NAMALWA (cell line): ENCODE measurements at regions not wholly inside any gene's neighbourhood (a gene's known extent, or its start where the extent isn't known, plus 50 kb on each side); places are given as distances from the start of the nearest gene placed in this dataset.
A peak's percentile ranks its signal among the peaks of the same experiment; 100 is the strongest.
"Not testable (repeated sequence)": the region's sequence is repeated elsewhere in the genome, so short reads cannot be mapped to it uniquely, and the experiment has no call there.

Experiments
- DNase-seq: peaks from one replicate; pipeline ENCODE4 v3.0.0-alpha.2; 2015; ENCODE audit warnings: low spot score

GRCh38 chr3:101138817-101139216, 145.6 kb upstream of the ABI3BP start:
- DNase-seq = no peak

- DNase-seq = no peak
Measured at GRCh38 chr3:101134331-101134730, 141.1 kb upstream of the ABI3BP start.

- no peak for DNase-seq
Measured at GRCh38 chr3:101133652-101134051, 140.4 kb upstream of the ABI3BP start.

- DNase-seq = not testable (repeated sequence)
Measured at GRCh38 chr3:101133197-101133596, 140.0 kb upstream of the ABI3BP start.

- peak; percentile 50 for DNase-seq
Measured at GRCh38 chr3:101131767-101132166, 138.5 kb upstream of the ABI3BP start.

- DNase-seq = no peak
Measured at GRCh38 chr3:101128786-101129185, 135.6 kb upstream of the ABI3BP start.

GRCh38 chr3:101128001-101128400, 134.8 kb upstream of the ABI3BP start:
- no peak for DNase-seq

GRCh38 chr3:101124125-101124524, 130.9 kb upstream of the ABI3BP start:
- no peak for DNase-seq

GRCh38 chr3:101123081-101123480, 129.9 kb upstream of the ABI3BP start:
- no peak for DNase-seq

GRCh38 chr3:101122681-101123080, 129.5 kb upstream of the ABI3BP start:
- DNase-seq = no peak

GRCh38 chr3:101120039-101120438, 126.8 kb upstream of the ABI3BP start:
- no peak for DNase-seq

- no peak for DNase-seq
Measured at GRCh38 chr3:101119535-101119934, 126.3 kb upstream of the ABI3BP start.

- no peak for DNase-seq
Measured at GRCh38 chr3:101117980-101118379, 124.8 kb upstream of the ABI3BP start.

GRCh38 chr3:101117465-101117864, 124.2 kb upstream of the ABI3BP start:
- no peak for DNase-seq

GRCh38 chr3:101110295-101110694, 117.1 kb upstream of the ABI3BP start:
- DNase-seq = not testable (repeated sequence)

GRCh38 chr3:101104321-101104720, 111.1 kb upstream of the ABI3BP start:
- no peak for DNase-seq

- DNase-seq = no peak
Measured at GRCh38 chr3:101102678-101103296, 109.6 kb upstream of the ABI3BP start.

GRCh38 chr3:101100361-101101009, 107.3 kb upstream of the ABI3BP start:
- no peak for DNase-seq

GRCh38 chr3:101099791-101100190, 106.6 kb upstream of the ABI3BP start:
- no peak for DNase-seq

- DNase-seq = no peak
Measured at GRCh38 chr3:101096444-101096843, 103.2 kb upstream of the ABI3BP start.

GRCh38 chr3:101095693-101096430, 102.6 kb upstream of the ABI3BP start:
- DNase-seq = no peak

GRCh38 chr3:101091489-101091888, 98.3 kb upstream of the ABI3BP start:
- DNase-seq = no peak

- no peak for DNase-seq
Measured at GRCh38 chr3:101085752-101086151, 92.5 kb upstream of the ABI3BP start.
